GM21723 (cell line): ENCODE measurements at regions not wholly inside any gene's neighbourhood (a gene's known extent, or its start where the extent isn't known, plus 50 kb on each side); places are given as distances from the start of the nearest gene placed in this dataset.
"Not testable (repeated sequence)": the region's sequence is repeated elsewhere in the genome, so short reads cannot be mapped to it uniquely, and the experiment has no call there.

ENCODE experiments used
- ATAC-seq: cut with Tn5 transposase; IDR thresholded peaks from one replicate; pipeline ENCODE4 v1.9.1; 2021; ENCODE audit warnings: mild to moderate bottlenecking, moderate library complexity; ENCODE audit not compliant: unreplicated experiment

- ATAC-seq, result no peak
Observed at GRCh38 chr14:66242001-66242400, 244.2 kb upstream of the CCDC196 start.

DNA sequence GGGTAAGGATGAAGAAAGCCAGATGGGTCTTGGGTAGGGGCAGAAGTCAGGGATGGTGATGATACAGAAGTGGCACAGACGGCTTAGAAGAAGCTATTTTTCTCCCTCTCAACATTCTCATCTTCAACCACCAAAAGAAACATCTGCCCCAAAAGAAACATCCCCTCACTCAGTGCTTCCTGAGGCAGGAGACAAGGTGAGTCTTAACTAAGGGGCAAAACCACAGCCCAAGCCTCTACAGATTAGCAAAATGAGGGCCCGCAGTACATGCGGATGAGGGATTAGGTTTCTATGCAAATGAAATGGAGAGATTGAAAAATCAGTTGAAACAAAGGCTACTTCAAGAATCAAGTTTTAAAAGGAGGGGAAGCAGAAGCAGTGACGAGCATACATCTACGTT, 241.3 kb upstream of the CCDC196 start:
- ATAC-seq, result no peak

- ATAC-seq, result no peak
Observed at GRCh38 chr14:66247662-66248193, 238.4 kb upstream of the CCDC196 start.

- no peak for ATAC-seq
Observed at GRCh38 chr14:66248256-66248655, 237.9 kb upstream of the CCDC196 start.

DNA sequence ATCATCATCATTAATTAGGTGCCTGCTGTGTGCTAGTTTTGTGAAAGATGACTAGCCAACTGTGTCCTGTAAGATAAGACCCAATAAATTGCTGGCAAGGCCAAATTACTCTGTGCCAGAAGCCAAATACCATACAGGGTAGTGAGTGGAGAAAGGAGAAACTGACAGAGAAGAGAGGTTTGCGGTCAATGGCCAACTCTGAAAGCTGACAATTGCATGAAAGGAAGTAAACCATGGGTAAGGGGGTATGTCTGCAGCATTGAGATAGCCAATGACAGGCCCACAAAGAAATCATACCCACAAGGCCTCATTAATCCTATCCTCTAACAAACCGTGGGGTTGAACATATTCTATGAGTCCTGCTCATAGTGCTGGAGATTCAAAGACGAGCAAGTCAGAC, 236.6 kb upstream of the CCDC196 start:
- no peak for ATAC-seq

GRCh38 chr14:66254038-66254437, 232.1 kb upstream of the CCDC196 start:
- ATAC-seq, result no peak

DNA sequence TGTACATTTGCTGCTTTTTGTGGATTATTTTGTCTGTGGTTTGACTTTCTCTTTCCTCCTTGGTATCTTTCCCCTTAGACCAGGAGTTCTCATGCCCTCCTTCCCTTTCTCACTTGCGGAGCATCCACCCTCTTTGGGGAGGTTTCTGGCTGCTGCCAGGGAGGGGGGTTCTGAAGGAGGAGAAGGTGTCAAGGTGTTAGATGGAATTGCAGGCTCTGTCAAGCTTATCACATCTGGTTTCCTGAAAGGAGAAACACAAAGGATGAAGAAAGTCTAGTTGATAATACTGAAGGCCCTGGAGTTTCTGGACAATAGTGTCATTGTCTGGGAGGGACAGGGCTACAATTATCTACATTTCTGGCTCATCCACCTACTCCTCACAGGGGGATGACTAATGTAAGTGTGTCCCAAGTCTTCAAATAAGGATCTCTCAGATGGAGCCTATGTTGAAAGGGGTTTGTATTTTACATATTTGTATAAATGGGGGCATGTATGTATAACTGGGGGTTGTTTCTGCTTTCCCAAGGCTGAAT, 217.3 kb upstream of the CCDC196 start:
- no peak for ATAC-seq

GRCh38 chr14:66272221-66272620, 213.9 kb upstream of the CCDC196 start:
- ATAC-seq, result no peak

DNA sequence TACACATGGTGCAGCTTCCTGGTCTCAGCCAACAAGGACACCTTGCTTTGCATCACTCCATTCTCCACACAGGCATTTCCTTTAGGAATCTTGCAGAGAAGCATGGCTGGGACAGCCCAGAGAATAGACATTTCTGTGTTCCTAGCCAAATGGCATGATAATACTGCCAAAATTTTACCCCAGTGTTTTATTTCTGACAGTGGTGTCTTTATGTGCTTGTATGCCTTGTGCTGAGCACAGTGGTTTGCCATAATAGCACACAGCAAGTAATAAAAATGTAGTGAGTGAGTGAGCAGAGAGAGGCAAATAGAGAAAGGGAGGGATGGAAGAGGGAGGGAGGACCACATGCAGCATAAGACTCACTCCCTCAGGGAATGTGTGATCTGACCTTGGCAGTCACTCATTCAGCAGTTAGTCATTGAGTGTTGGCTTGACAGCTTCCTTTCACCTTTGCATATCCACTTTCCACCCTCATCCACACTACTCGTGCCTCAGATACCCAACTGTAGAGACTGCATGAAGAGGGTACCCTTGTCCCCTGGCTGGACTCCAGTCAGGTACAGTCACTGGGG, 212.8 kb upstream of the CCDC196 start:
- no peak for ATAC-seq

GRCh38 chr14:66278418-66278817, 207.8 kb upstream of the CCDC196 start:
- ATAC-seq, result not testable (repeated sequence)

DNA sequence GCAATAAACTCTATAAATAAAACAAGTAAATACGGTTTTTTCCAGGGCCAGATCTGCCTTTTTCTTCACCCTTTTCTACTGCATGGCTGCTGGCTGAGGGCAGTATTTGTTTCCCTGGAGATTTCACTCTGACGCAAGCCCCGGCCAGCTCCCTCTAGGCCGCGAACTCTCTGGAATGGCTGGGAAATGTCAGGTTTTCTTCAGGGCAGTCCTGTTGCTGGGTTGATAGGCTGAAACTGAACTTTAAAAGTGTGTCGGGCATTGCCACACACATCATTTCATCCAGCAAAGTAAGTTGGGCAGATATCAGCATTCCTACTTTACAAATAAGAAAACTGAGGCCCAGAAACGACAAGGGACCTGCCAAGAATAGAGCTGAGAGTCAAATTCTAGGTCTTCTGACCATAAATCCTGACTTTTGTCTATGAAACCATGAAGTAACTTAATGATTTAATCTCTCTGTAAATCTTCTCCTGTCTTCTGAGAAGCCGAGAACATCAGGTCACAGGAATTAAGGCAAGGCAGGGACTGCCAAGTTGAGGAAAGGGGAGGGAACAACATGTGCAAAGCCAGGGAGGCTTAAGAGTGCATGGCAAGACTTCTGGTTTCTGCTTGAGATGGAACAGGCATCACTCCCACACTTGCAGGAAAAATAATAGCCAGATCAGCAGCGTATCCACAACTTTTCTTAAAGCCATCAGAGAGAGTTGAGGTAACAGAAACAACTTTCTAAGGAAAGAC, 205.0 kb upstream of the CCDC196 start:
- no peak for ATAC-seq

- ATAC-seq, result no peak
Observed at GRCh38 chr14:66284346-66284745, 201.8 kb upstream of the CCDC196 start.

- ATAC-seq, result no peak
Observed at GRCh38 chr14:66288511-66288910, 197.7 kb upstream of the CCDC196 start.

- no peak for ATAC-seq
Observed at GRCh38 chr14:66291756-66292155, 194.4 kb upstream of the CCDC196 start.

GRCh38 chr14:66293533-66294105, 192.6 kb upstream of the CCDC196 start:
- ATAC-seq, result no peak

- no peak for ATAC-seq
Observed at GRCh38 chr14:66295386-66295785, 190.8 kb upstream of the CCDC196 start.

DNA sequence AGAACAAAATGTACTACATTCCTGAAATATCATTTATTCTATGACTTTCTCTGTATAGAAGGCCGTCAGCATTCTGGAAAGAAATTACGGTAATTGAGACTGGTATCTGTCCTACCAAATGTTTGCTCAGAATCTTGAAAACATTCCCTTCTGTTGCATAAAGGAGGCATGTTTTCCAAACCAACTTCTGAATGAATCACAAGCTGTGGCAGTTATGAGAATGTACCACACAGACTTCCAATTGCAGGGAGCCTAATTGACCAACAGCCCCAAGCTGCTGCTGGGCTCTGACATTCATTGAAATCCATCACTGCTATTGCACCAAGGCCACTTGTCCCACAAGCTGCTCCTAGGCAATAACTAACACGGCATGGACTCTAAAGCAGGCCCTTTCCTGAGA, 185.3 kb upstream of the CCDC196 start:
- ATAC-seq, result no peak

- no peak for ATAC-seq
Observed at GRCh38 chr14:66306101-66306500, 180.1 kb upstream of the CCDC196 start.

DNA sequence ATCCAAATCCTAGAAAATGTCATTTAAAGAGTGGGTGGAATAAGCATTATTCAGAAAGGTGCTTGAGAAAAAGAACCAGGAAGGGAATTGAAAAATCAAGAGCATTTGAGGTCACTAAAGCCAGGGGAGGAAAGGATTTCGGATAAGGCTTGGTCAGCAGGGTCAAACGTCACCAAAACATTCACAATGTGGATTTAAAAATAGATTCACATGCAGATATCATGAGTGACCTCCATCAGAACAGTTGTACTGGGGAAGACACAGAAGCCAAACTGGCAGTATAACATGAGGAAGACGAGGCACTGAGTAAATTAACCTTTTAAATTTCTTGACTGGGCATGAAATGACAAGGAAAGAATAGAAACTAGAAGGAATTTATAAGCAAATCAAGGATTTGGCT, 175.1 kb upstream of the CCDC196 start:
- no peak for ATAC-seq

GRCh38 chr14:66311990-66312389, 174.2 kb upstream of the CCDC196 start:
- no peak for ATAC-seq

GRCh38 chr14:66312451-66312850, 173.7 kb upstream of the CCDC196 start:
- no peak for ATAC-seq

GRCh38 chr14:66315098-66315497, 171.1 kb upstream of the CCDC196 start:
- ATAC-seq, result no peak
